Dermis blood vessel endothelial cell (primary cell): ENCODE measurements at regions not wholly inside any gene's neighbourhood (a gene's known extent, or its start where the extent isn't known, plus 50 kb on each side); places are given as distances from the start of the nearest gene placed in this dataset.

ENCODE experiments used
- DNase-seq: peaks from one replicate; pipeline ENCODE4 v3.0.0; 2010

GRCh38 chr17:73694491-73694890, 50.2 kb upstream of the SDK2 start:
- no peak for DNase-seq

- DNase-seq = no peak
Observed at GRCh38 chr17:73695035-73695738, 50.9 kb upstream of the SDK2 start.

- DNase-seq = no peak
Observed at GRCh38 chr17:73696251-73696650, 52.0 kb upstream of the SDK2 start.

- no peak for DNase-seq
Observed at GRCh38 chr17:73697872-73698271, 53.6 kb upstream of the SDK2 start.

- DNase-seq = no peak
Observed at GRCh38 chr17:73698966-73699365, 54.7 kb upstream of the SDK2 start.

- no peak for DNase-seq
Observed at GRCh38 chr17:73701701-73702100, 57.5 kb upstream of the SDK2 start.

GRCh38 chr17:73703192-73703591, 58.9 kb upstream of the SDK2 start:
- no peak for DNase-seq

GRCh38 chr17:73703917-73704316, 59.7 kb upstream of the SDK2 start:
- no peak for DNase-seq

- no peak for DNase-seq
Observed at GRCh38 chr17:73705594-73705993, 61.3 kb upstream of the SDK2 start.

GRCh38 chr17:73706428-73706827, 62.2 kb upstream of the SDK2 start:
- DNase-seq = no peak

- no peak for DNase-seq
Observed at GRCh38 chr17:73706858-73707257, 62.6 kb upstream of the SDK2 start.

- DNase-seq = no peak
Observed at GRCh38 chr17:73707358-73707757, 63.1 kb upstream of the SDK2 start.

GRCh38 chr17:73710095-73710592, 65.9 kb upstream of the SDK2 start:
- DNase-seq = peak; percentile 56

GRCh38 chr17:73711184-73711583, 66.9 kb upstream of the SDK2 start:
- no peak for DNase-seq

GRCh38 chr17:73711916-73712315, 67.7 kb upstream of the SDK2 start:
- no peak for DNase-seq

- no peak for DNase-seq
Observed at GRCh38 chr17:73713136-73713535, 68.9 kb upstream of the SDK2 start.

- DNase-seq = no peak
Observed at GRCh38 chr17:73715769-73716168, 71.5 kb upstream of the SDK2 start.

GRCh38 chr17:73717690-73718089, 73.4 kb upstream of the SDK2 start:
- no peak for DNase-seq

- DNase-seq = no peak
Observed at GRCh38 chr17:73718362-73718761, 74.1 kb upstream of the SDK2 start.

GRCh38 chr17:73718912-73719311, 74.7 kb upstream of the SDK2 start:
- DNase-seq = no peak

- no peak for DNase-seq
Observed at GRCh38 chr17:73719588-73720071, 75.4 kb upstream of the SDK2 start.

GRCh38 chr17:73720187-73720834, 76.1 kb upstream of the SDK2 start:
- no peak for DNase-seq

- DNase-seq = no peak
Observed at GRCh38 chr17:73722165-73722564, 77.9 kb upstream of the SDK2 start.

- DNase-seq = no peak
Observed at GRCh38 chr17:73723317-73723716, 79.1 kb upstream of the SDK2 start.
